HepG2 (cell line): ENCODE measurements at regions not wholly inside any gene's neighbourhood (a gene's known extent, or its start where the extent isn't known, plus 50 kb on each side); places are given as distances from the start of the nearest gene placed in this dataset.

Experiments
- ATAC-seq: fragments of 200-7000 bp; cut with Tn5 transposase; 3 replicates; pipeline ENCODE4 v1.9.1; 2020; ENCODE audit warnings: mild to moderate bottlenecking, moderate library complexity
- BruUV-seq: library from RNA; stranded (reverse); fragments of 400-500 nt; replicated peaks from 2 replicates; lab custom pipeline; 2021; lab: Mats Ljungman, UMichigan
- CTCF ChIA-PET: fragments of 300-600 bp; formaldehyde crosslinking; extraction: SDS; loops from one replicate; lab custom pipeline; 2021; ENCODE audit warnings: low total read pairs, inconsistent platforms, low intra/inter-chr PET ratio; lab: Yijun Ruan, JAX
- POLR2A ChIA-PET: fragments of 350-600 bp; sonication (Branson Sonifier 250); formaldehyde crosslinking; loops from one replicate; lab custom pipeline; 2020; ENCODE audit warnings: antibody characterized with exemption, inconsistent platforms; lab: Yijun Ruan, JAX
- DNase-seq: peaks from one replicate; pipeline ENCODE4 v3.0.0-alpha.2; 2015; ENCODE audit warnings: low spot score
- FAIRE-seq: peaks from 3 replicates; lab custom pipeline; 2011; peaks lifted over from hg19 to GRCh38; lab: Jason Lieb, UNC
- H2AFZ ChIP-seq: one replicate; pipeline ENCODE4 v1.6.1; 2011; ENCODE audit warnings: low read length, inconsistent platforms
- H3K27ac ChIP-seq: fragments of 300-600 bp; 3 replicates; pipeline ENCODE4 v1.8.0; 2011; ENCODE audit warnings: mixed run types, mild to moderate bottlenecking, mixed read lengths, low read length, inconsistent platforms; ENCODE audit not compliant: insufficient read depth; ENCODE audit errors: extremely low read length
- H3K27me3 ChIP-seq, 2 experiments: fragments of 200-600 bp in 1 of 2; 2 replicates in 1 of 2; 3 replicates in 1 of 2; pipeline versions ENCODE4 v1.6.0 to v1.8.0; 2011; ENCODE audit warnings: low read length in 2 of 2, mild to moderate bottlenecking in 2 of 2, moderate library complexity in 2 of 2, inconsistent platforms in 1 of 2; ENCODE audit not compliant: insufficient read depth in 2 of 2, control insufficient read depth in 1 of 2
- H3K36me3 ChIP-seq, 2 experiments: fragments of 200-600 bp in 1 of 2; replicated peaks in 1 of 2; 2 replicates in 1 of 2; 3 replicates in 1 of 2; pipeline versions ENCODE4 v1.5.1 to v1.8.0; 2011; ENCODE audit warnings: low read length in 2 of 2, inconsistent platforms in 1 of 2; ENCODE audit not compliant: insufficient read depth in 2 of 2, control insufficient read depth in 1 of 2
- H3K4me1 ChIP-seq: 2 replicates; pipeline ENCODE4 v1.5.1; 2012; ENCODE audit warnings: low read length, inconsistent platforms; ENCODE audit not compliant: insufficient read depth
- H3K4me2 ChIP-seq: 2 replicates; pipeline ENCODE4 v1.6.0; 2011; ENCODE audit warnings: low read depth, low read length, inconsistent platforms
- H3K4me3 ChIP-seq, 3 experiments: fragments of 200-600 bp in 1 of 3; sonication (generic), shearing (Covaris generic) in 1 of 3; replicated peaks in 1 of 3; 2 replicates each; pipeline ENCODE4 v1.5.1; 2011 to 2016; ENCODE audit warnings: low read length in 3 of 3, inconsistent platforms in 2 of 3, low read depth in 2 of 3, mild to moderate bottlenecking in 2 of 3, control low read depth in 1 of 3, mixed read lengths in 1 of 3; ENCODE audit not compliant: insufficient read depth in 1 of 3
- H3K79me2 ChIP-seq: one replicate; pipeline ENCODE4 v1.6.1; 2011; ENCODE audit warnings: low read length, inconsistent platforms; ENCODE audit not compliant: insufficient read depth
- H3K9ac ChIP-seq: 2 replicates; pipeline ENCODE4 v1.6.0; 2011; ENCODE audit warnings: mild to moderate bottlenecking, low read depth, low read length, inconsistent platforms; ENCODE audit not compliant: insufficient read depth
- H3K9me3 ChIP-seq: 2 replicates; pipeline ENCODE4 v1.5.1; 2012; ENCODE audit warnings: mild to moderate bottlenecking, low read length
- H4K20me1 ChIP-seq: 2 replicates; pipeline ENCODE4 v1.6.0; 2011; ENCODE audit warnings: inconsistent platforms, mild to moderate bottlenecking, low read length, moderate library complexity; ENCODE audit not compliant: insufficient read depth
- CC2D1A ChIP-seq: sonication (generic); formaldehyde crosslinking; IDR thresholded peaks from 2 replicates; pipeline ENCODE4 v1.8.1; 2023; ENCODE audit warnings: mild to moderate bottlenecking, missing genetic modification reagents
- EZH2 ChIP-seq: conservative IDR thresholded peaks from 2 replicates; pipeline ENCODE4 v1.6.1; 2012; ENCODE audit warnings: mild to moderate bottlenecking, low read depth, low read length, moderate library complexity
- FOSL2 ChIP-seq: sonication (generic); formaldehyde crosslinking; IDR thresholded peaks from 2 replicates; pipeline ENCODE4 v1.4.0; 2020; ENCODE audit warnings: missing genetic modification reagents
- HES4 ChIP-seq: sonication (generic); formaldehyde crosslinking; IDR thresholded peaks from 2 replicates; pipeline ENCODE4 v1.9.0; 2021; ENCODE audit warnings: mild to moderate bottlenecking, missing genetic modification reagents, borderline replicate concordance
- KDM4B ChIP-seq: sonication (generic); formaldehyde crosslinking; IDR thresholded peaks from 2 replicates; pipeline ENCODE4 v1.4.0; 2020; ENCODE audit warnings: missing genetic modification reagents
- LBX2 ChIP-seq: sonication (generic); formaldehyde crosslinking; IDR thresholded peaks from 2 replicates; pipeline ENCODE4 v1.5.0; 2020; ENCODE audit warnings: missing genetic modification reagents, mild to moderate bottlenecking, borderline replicate concordance
- MAFF ChIP-seq: IDR thresholded peaks from 2 replicates; pipeline ENCODE4 v1.6.1; 2011; ENCODE audit warnings: low read depth, low read length, improper control_type of control experiment
- MAFK ChIP-seq, 2 experiments: IDR thresholded peaks in 1 of 2; conservative IDR thresholded peaks in 1 of 2; 2 replicates each; pipeline ENCODE4 v1.6.1; 2011; ENCODE audit warnings: improper control_type of control experiment in 2 of 2, low read length in 2 of 2
- NR2F1 ChIP-seq, 2 experiments: fragments of 450-650 bp in 1 of 2; formaldehyde crosslinking in 1 of 2; IDR thresholded peaks; 2 replicates each; pipeline versions ENCODE4 v1.5.0 to v1.6.1; 2016 to 2020; ENCODE audit warnings: mild to moderate bottlenecking in 1 of 2, missing compliant biosample characterization in 1 of 2, missing genetic modification reagents in 1 of 2, moderate library complexity in 1 of 2
- RBM22 ChIP-seq: fragments of 200-400 bp; formaldehyde crosslinking; optimal IDR thresholded peaks from 2 replicates; pipeline ENCODE3; 2017; ENCODE audit warnings: mild to moderate bottlenecking, low read length, moderate library complexity
- TBX3 ChIP-seq: fragments of 450-650 bp; IDR thresholded peaks from 2 replicates; pipeline ENCODE4 v1.6.1; 2017; ENCODE audit warnings: antibody characterized with exemption, mild to moderate bottlenecking, inconsistent platforms, borderline replicate concordance
- ZBTB3 ChIP-seq: sonication (generic); formaldehyde crosslinking; IDR thresholded peaks from 2 replicates; pipeline ENCODE4 v1.4.0; 2020; ENCODE audit warnings: low read depth, mild to moderate bottlenecking, moderate library complexity, missing genetic modification reagents, borderline replicate concordance
- ZFP36L1 ChIP-seq: sonication (generic); formaldehyde crosslinking; IDR thresholded peaks from 2 replicates; pipeline ENCODE4 v1.8.0; 2022; ENCODE audit warnings: mild to moderate bottlenecking, missing genetic modification reagents, moderate library complexity
- ZNF362 ChIP-seq: sonication (generic); formaldehyde crosslinking; IDR thresholded peaks from 2 replicates; pipeline ENCODE4 v1.4.0; 2020; ENCODE audit warnings: missing genetic modification reagents, mild to moderate bottlenecking, borderline replicate concordance
- ZNF878 ChIP-seq: sonication (generic); formaldehyde crosslinking; IDR thresholded peaks from 2 replicates; pipeline ENCODE4 v1.8.1; 2023; ENCODE audit warnings: mild to moderate bottlenecking, missing genetic modification reagents, moderate library complexity
- ZUFSP ChIP-seq: sonication (generic); formaldehyde crosslinking; IDR thresholded peaks from 2 replicates; pipeline ENCODE4 v1.9.0; 2021; ENCODE audit warnings: missing genetic modification reagents, mild to moderate bottlenecking, borderline replicate concordance
- in situ Hi-C: cut with HindIII; loops from 2 replicates; pipeline ENCODE4 v1.10.0; 2017; ENCODE audit warnings: low pct_unique_long_range_greater_than_20kb; ENCODE audit not compliant: extremely low pct_ligation_motif_present
- intact Hi-C: fragments of 100-400 bp; cut with micrococcal nuclease; formaldehyde crosslinking; loops from one replicate; pipeline ENCODE4 v1.10.0; 2022; ENCODE audit not compliant: unreplicated experiment

GRCh38 chrX:98627645-98628044, 1743.9 kb downstream of the RPA4 start:
- Histone ChIP-seq H3K27me3 (no peaks in the 10 kb centered on the region), H3K79me2 (no peaks in the 10 kb centered on the region), H2AFZ (no peak overlapping the region), H3K36me3 (no peaks in the 10 kb centered on the region), H3K4me2 (no peak overlapping the region), H3K9me3 (no peaks in the 10 kb centered on the region), H4K20me1 (no peaks in the 10 kb centered on the region), H3K4me3 (no peak overlapping the region), H3K27ac (no peak overlapping the region), H3K4me1 (no peaks in the 10 kb centered on the region), H3K9ac (no peak overlapping the region)
- DNase-seq (no peak), FAIRE-seq (no peak), ATAC-seq (no peak)
- ChIA-PET POLR2A (no interaction called here), CTCF (no interaction called here)
- no TSS peak for BruUV-seq
- in situ Hi-C loops (no loop called here), intact Hi-C loops (no loop called here)
- TF ChIP-seq FOSL2 (CRISPR knock-in tag) = no peak
- TF ChIP-seq TBX3 = no peak
- peak; percentile 67 to 85 for TF ChIP-seq MAFK (conservative IDR thresholded peaks at IDR 0.05 in 1 of 2, IDR thresholded peaks at IDR 0.05 in 1 of 2; ENCODE audit: low read length in 2 of 2)
- peak; percentile 72 for TF ChIP-seq MAFF
- no peak for TF ChIP-seq KDM4B (CRISPR knock-in tag)
- TF ChIP-seq ZFP36L1 (CRISPR knock-in tag) = no peak
- TF ChIP-seq CC2D1A (CRISPR knock-in tag) = no peak
- TF ChIP-seq ZNF362 (CRISPR knock-in tag) = no peak
- TF ChIP-seq NR2F1 (CRISPR knock-in tag; IDR thresholded peaks at IDR 0.05) = no peak

GRCh38 chrX:98637451-98637850, 1753.7 kb downstream of the RPA4 start:
- H2AFZ ChIP-seq = no peak overlapping the region
- no peak overlapping the region for H3K4me2 ChIP-seq
- DNase-seq (no peak), ATAC-seq (no peak), FAIRE-seq (no peak)
- no peaks in the 10 kb centered on the region for H3K9me3 ChIP-seq
- CTCF ChIA-PET = no interaction called here
- no peak overlapping the region for H3K9ac ChIP-seq
- intact Hi-C loops = no loop called here
- no peak overlapping the region for H3K4me3 ChIP-seq
- POLR2A ChIA-PET = no interaction called here
- no peaks in the 10 kb centered on the region for H4K20me1 ChIP-seq
- no peaks in the 10 kb centered on the region for H3K27me3 ChIP-seq
- BruUV-seq = no TSS peak
- H3K4me1 ChIP-seq = no peaks in the 10 kb centered on the region
- no peak overlapping the region for H3K27ac ChIP-seq
- no peaks in the 10 kb centered on the region for H3K36me3 ChIP-seq
- H3K79me2 ChIP-seq = no peaks in the 10 kb centered on the region
- in situ Hi-C loops = no loop called here
- TF ChIP-seq LBX2 (CRISPR knock-in tag) = no peak
- no peak for TF ChIP-seq RBM22
- TF ChIP-seq HES4 = no peak
- no peak for TF ChIP-seq ZNF878 (CRISPR knock-in tag)
- no peak for TF ChIP-seq ZUFSP
- no peak for TF ChIP-seq ZBTB3 (CRISPR knock-in tag)
- no peak for TF ChIP-seq MAFF
- no peak for TF ChIP-seq EZH2
